ENCODE measurements at regions not wholly inside any gene's neighbourhood (a gene's known extent, or its start where the extent isn't known, plus 50 kb on each side); places are given as distances from the start of the nearest gene placed in this dataset.

DNA sequence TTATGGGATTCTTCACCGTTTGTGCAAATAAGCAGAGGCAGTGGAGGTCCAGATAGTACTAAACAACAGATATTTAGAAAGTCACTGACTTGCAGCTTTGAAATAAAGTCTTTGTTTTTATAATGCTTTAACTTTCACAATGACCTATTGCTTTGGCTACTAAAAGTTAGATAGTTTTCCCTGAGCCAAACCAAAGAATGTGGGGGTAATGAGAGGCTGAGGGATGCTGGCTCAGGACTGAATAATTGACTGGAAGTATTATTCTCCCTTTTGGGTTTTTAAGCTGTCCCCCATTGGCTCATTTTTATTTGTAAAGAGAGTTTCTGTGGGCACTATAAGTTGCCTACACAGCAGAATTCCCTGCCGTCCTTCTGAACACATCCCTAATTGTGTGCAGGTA, 99.2 kb upstream of the ACTBL2 start:
- H3K27me3 ChIP-seq (ENCODE audit: control insufficient read depth in 4 of 4, insufficient read depth in 4 of 4, low read length in 3 of 4), result no peaks in the 10 kb centered on the region
- no peak overlapping the region for H3K27ac ChIP-seq (ENCODE audit: low read depth in 1 of 2, low read length in 2 of 2)
- H3K4me1 ChIP-seq (ENCODE audit: control insufficient read depth in 4 of 4, insufficient read depth in 4 of 4, low read length in 3 of 4), result no peaks in the 10 kb centered on the region
- no peak overlapping the region for H3K4me3 ChIP-seq (ENCODE audit: low read depth in 1 of 3, low read length in 3 of 3)
- H3K36me3 ChIP-seq (ENCODE audit: control insufficient read depth in 4 of 4, insufficient read depth in 3 of 4, low read depth in 1 of 4, low read length in 3 of 4), result no peaks in the 10 kb centered on the region
- H3K9ac ChIP-seq (ENCODE audit: low read depth in 1 of 2, low read length in 2 of 2), result no peak overlapping the region
- DNase-seq (ENCODE audit: low spot score), result no peak
- 75% methylated on average over 2 of the region's 2 CpGs for WGBS
- no peak for TF ChIP-seq FOXA1 (IDR thresholded peaks at IDR 0.05)
- TF ChIP-seq, protein P1, sequence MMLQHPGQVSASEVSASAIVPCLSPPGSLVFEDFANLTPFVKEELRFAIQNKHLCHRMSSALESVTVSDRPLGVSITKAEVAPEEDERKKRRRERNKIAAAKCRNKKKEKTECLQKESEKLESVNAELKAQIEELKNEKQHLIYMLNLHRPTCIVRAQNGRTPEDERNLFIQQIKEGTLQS (IDR thresholded peaks at IDR 0.05), result no peak
- no peak for TF ChIP-seq HNF4A (conservative IDR thresholded peaks at IDR 0.05)
- TF ChIP-seq YY1 (IDR thresholded peaks at IDR 0.05), result no peak
- TF ChIP-seq RAD21 (IDR thresholded peaks at IDR 0.05), result no peak
- no peak for TF ChIP-seq SP1 (IDR thresholded peaks at IDR 0.05)
- no peak for TF ChIP-seq JUND (IDR thresholded peaks at IDR 0.05)
- H3K9me3 ChIP-seq (ENCODE audit: control insufficient read depth in 4 of 4, low read length in 3 of 4), result no peaks in the 10 kb centered on the region

DNA sequence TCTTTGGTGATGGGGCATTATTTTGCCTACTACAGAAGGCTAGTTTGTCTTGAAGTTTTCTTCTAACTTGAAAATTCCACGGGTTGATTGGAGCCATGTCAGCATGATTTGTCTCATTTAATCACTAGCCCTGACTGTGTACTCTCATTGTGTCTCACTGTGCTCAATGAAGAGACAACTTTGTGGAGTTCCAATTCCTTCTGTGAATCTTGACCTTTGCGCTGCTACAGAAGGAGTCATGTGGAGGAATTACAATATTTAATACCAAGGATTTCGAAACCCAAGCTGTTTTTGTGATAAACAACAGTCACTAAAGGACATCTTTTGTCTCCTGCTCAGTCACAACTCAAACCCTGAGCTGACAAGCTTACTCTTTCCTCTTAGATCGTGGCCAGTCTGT, 98.6 kb upstream of the ACTBL2 start:
- no peak for DNase-seq (ENCODE audit: low spot score)
- no peak overlapping the region for H3K4me3 ChIP-seq (ENCODE audit: low read depth in 1 of 3, low read length in 3 of 3)
- no peaks in the 10 kb centered on the region for H3K9me3 ChIP-seq (ENCODE audit: control insufficient read depth in 4 of 4, low read length in 3 of 4)
- 77% methylated on average over 4 of the region's 4 CpGs for WGBS
- no peak overlapping the region for H3K27ac ChIP-seq (ENCODE audit: low read depth in 1 of 2, low read length in 2 of 2)
- no peaks in the 10 kb centered on the region for H3K4me1 ChIP-seq (ENCODE audit: control insufficient read depth in 4 of 4, insufficient read depth in 4 of 4, low read length in 3 of 4)
- H3K9ac ChIP-seq (ENCODE audit: low read depth in 1 of 2, low read length in 2 of 2), result no peak overlapping the region
- TF ChIP-seq, protein P2, sequence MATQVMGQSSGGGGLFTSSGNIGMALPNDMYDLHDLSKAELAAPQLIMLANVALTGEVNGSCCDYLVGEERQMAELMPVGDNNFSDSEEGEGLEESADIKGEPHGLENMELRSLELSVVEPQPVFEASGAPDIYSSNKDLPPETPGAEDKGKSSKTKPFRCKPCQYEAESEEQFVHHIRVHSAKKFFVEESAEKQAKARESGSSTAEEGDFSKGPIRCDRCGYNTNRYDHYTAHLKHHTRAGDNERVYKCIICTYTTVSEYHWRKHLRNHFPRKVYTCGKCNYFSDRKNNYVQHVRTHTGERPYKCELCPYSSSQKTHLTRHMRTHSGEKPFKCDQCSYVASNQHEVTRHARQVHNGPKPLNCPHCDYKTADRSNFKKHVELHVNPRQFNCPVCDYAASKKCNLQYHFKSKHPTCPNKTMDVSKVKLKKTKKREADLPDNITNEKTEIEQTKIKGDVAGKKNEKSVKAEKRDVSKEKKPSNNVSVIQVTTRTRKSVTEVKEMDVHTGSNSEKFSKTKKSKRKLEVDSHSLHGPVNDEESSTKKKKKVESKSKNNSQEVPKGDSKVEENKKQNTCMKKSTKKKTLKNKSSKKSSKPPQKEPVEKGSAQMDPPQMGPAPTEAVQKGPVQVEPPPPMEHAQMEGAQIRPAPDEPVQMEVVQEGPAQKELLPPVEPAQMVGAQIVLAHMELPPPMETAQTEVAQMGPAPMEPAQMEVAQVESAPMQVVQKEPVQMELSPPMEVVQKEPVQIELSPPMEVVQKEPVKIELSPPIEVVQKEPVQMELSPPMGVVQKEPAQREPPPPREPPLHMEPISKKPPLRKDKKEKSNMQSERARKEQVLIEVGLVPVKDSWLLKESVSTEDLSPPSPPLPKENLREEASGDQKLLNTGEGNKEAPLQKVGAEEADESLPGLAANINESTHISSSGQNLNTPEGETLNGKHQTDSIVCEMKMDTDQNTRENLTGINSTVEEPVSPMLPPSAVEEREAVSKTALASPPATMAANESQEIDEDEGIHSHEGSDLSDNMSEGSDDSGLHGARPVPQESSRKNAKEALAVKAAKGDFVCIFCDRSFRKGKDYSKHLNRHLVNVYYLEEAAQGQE (IDR thresholded peaks at IDR 0.05), result no peak
- TF ChIP-seq HNF4G (IDR thresholded peaks at IDR 0.05) (no peak), TAF1 (conservative IDR thresholded peaks at IDR 0.05) (no peak), FOXA1 (IDR thresholded peaks at IDR 0.05) (no peak), JUND (IDR thresholded peaks at IDR 0.05) (no peak), RAD21 (IDR thresholded peaks at IDR 0.05) (no peak), RXRA (IDR thresholded peaks at IDR 0.05) (no peak), HNF4A (conservative IDR thresholded peaks at IDR 0.05) (no peak), SP1 (IDR thresholded peaks at IDR 0.05) (no peak), FOXA2 (IDR thresholded peaks at IDR 0.05) (no peak), EGR1 (IDR thresholded peaks at IDR 0.05; ENCODE audit: low read depth in 2 of 2) (no peak)
- TF ChIP-seq, protein P3, sequence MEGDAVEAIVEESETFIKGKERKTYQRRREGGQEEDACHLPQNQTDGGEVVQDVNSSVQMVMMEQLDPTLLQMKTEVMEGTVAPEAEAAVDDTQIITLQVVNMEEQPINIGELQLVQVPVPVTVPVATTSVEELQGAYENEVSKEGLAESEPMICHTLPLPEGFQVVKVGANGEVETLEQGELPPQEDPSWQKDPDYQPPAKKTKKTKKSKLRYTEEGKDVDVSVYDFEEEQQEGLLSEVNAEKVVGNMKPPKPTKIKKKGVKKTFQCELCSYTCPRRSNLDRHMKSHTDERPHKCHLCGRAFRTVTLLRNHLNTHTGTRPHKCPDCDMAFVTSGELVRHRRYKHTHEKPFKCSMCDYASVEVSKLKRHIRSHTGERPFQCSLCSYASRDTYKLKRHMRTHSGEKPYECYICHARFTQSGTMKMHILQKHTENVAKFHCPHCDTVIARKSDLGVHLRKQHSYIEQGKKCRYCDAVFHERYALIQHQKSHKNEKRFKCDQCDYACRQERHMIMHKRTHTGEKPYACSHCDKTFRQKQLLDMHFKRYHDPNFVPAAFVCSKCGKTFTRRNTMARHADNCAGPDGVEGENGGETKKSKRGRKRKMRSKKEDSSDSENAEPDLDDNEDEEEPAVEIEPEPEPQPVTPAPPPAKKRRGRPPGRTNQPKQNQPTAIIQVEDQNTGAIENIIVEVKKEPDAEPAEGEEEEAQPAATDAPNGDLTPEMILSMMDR (IDR thresholded peaks at IDR 0.05; ENCODE audit: low read depth, low read length, missing input control), result no peak
- TF ChIP-seq, protein P4, sequence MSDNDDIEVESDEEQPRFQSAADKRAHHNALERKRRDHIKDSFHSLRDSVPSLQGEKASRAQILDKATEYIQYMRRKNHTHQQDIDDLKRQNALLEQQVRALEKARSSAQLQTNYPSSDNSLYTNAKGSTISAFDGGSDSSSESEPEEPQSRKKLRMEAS (IDR thresholded peaks at IDR 0.05), result no peak
- TF ChIP-seq, protein P1 (IDR thresholded peaks at IDR 0.05), result no peak
- TF ChIP-seq, protein P5, sequence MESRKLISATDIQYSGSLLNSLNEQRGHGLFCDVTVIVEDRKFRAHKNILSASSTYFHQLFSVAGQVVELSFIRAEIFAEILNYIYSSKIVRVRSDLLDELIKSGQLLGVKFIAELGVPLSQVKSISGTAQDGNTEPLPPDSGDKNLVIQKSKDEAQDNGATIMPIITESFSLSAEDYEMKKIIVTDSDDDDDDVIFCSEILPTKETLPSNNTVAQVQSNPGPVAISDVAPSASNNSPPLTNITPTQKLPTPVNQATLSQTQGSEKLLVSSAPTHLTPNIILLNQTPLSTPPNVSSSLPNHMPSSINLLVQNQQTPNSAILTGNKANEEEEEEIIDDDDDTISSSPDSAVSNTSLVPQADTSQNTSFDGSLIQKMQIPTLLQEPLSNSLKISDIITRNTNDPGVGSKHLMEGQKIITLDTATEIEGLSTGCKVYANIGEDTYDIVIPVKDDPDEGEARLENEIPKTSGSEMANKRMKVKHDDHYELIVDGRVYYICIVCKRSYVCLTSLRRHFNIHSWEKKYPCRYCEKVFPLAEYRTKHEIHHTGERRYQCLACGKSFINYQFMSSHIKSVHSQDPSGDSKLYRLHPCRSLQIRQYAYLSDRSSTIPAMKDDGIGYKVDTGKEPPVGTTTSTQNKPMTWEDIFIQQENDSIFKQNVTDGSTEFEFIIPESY (IDR thresholded peaks at IDR 0.05), result no peak
- no peaks in the 10 kb centered on the region for H3K27me3 ChIP-seq (ENCODE audit: control insufficient read depth in 4 of 4, insufficient read depth in 4 of 4, low read length in 3 of 4)
- no peaks in the 10 kb centered on the region for H3K36me3 ChIP-seq (ENCODE audit: control insufficient read depth in 4 of 4, insufficient read depth in 3 of 4, low read depth in 1 of 4, low read length in 3 of 4)

Data from liver (tissue), 8 donors.